HG02884 (cell line): ENCODE measurements at regions not wholly inside any gene's neighbourhood (a gene's known extent, or its start where the extent isn't known, plus 50 kb on each side); places are given as distances from the start of the nearest gene placed in this dataset.

Source experiments
- ATAC-seq: cut with Tn5 transposase; IDR thresholded peaks from one replicate; pipeline ENCODE4 v1.9.1; 2021; ENCODE audit warnings: mild to moderate bottlenecking, moderate library complexity; ENCODE audit not compliant: unreplicated experiment

- no peak for ATAC-seq
Measured at GRCh38 chr13:26839682-26840081, 79.1 kb upstream of the GPR12 start.

GRCh38 chr13:26838821-26839220 lies 78.2 kb upstream of the GPR12 start:
- ATAC-seq, result no peak

GRCh38 chr13:26837997-26838396 lies 77.4 kb upstream of the GPR12 start:
- no peak for ATAC-seq

- no peak for ATAC-seq
Measured at GRCh38 chr13:26837102-26837501, 76.5 kb upstream of the GPR12 start.

GRCh38 chr13:26836626-26837025 lies 76.0 kb upstream of the GPR12 start:
- no peak for ATAC-seq

- no peak for ATAC-seq
Measured at GRCh38 chr13:26834646-26835045, 74.1 kb upstream of the GPR12 start.

GRCh38 chr13:26831336-26831908 lies 70.8 kb upstream of the GPR12 start:
- no peak for ATAC-seq

GRCh38 chr13:26829716-26830115 lies 69.1 kb upstream of the GPR12 start:
- ATAC-seq, result no peak

- ATAC-seq, result no peak
Measured at GRCh38 chr13:26824581-26824980, 64.0 kb upstream of the GPR12 start.

GRCh38 chr13:26822146-26822545 lies 61.6 kb upstream of the GPR12 start:
- no peak for ATAC-seq

- ATAC-seq, result no peak
Measured at GRCh38 chr13:26821672-26822071, 61.1 kb upstream of the GPR12 start.

GRCh38 chr13:26820871-26821270 lies 60.3 kb upstream of the GPR12 start:
- ATAC-seq, result no peak

GRCh38 chr13:26819046-26819445 lies 58.5 kb upstream of the GPR12 start:
- ATAC-seq, result no peak

GRCh38 chr13:26816881-26817280 lies 56.3 kb upstream of the GPR12 start:
- ATAC-seq, result no peak

GRCh38 chr13:26813980-26814348 lies 53.4 kb upstream of the GPR12 start:
- no peak for ATAC-seq

- no peak for ATAC-seq
Measured at GRCh38 chr13:26813321-26813979, 52.9 kb upstream of the GPR12 start.

GRCh38 chr13:26811581-26811980 lies 51.0 kb upstream of the GPR12 start:
- no peak for ATAC-seq
